LNCAP (cell line): ENCODE measurements at regions not wholly inside any gene's neighbourhood (a gene's known extent, or its start where the extent isn't known, plus 50 kb on each side); places are given as distances from the start of the nearest gene placed in this dataset.

ENCODE experiments used
- CTCF ChIP-seq: fragments of 450-650 bp; IDR thresholded peaks from 2 replicates; pipeline ENCODE4 v1.5.1; 2017; ENCODE audit warnings: mild to moderate bottlenecking

GRCh38 chr9:25119041-25119440, 559.2 kb downstream of the TUSC1 start:
- TF ChIP-seq CTCF: no peak

GRCh38 chr9:25117791-25118190, 560.5 kb downstream of the TUSC1 start:
- TF ChIP-seq CTCF: no peak

- TF ChIP-seq CTCF: no peak
Observed at GRCh38 chr9:25094518-25094917, 548.8 kb upstream of the IZUMO3 start.

- no peak for TF ChIP-seq CTCF
Observed at GRCh38 chr9:25078202-25078601, 532.5 kb upstream of the IZUMO3 start.

- TF ChIP-seq CTCF: no peak
Observed at GRCh38 chr9:25048098-25048724, 502.5 kb upstream of the IZUMO3 start.

GRCh38 chr9:25029743-25030142, 484.0 kb upstream of the IZUMO3 start:
- TF ChIP-seq CTCF: no peak

GRCh38 chr9:25025686-25026085, 480.0 kb upstream of the IZUMO3 start:
- TF ChIP-seq CTCF: no peak

- TF ChIP-seq CTCF: no peak
Observed at GRCh38 chr9:25025156-25025555, 479.5 kb upstream of the IZUMO3 start.
